ENCODE measurements at regions not wholly inside any gene's neighbourhood (a gene's known extent, or its start where the extent isn't known, plus 50 kb on each side); places are given as distances from the start of the nearest gene placed in this dataset.
"Not testable (repeated sequence)": the region's sequence is repeated elsewhere in the genome, so short reads cannot be mapped to it uniquely, and the experiment has no call there.

- Histone ChIP-seq H3K4me3 (ENCODE audit: low read length) (no peak overlapping the region), H3K27me3 (ENCODE audit: low read depth, low read length) (no peaks in the 10 kb centered on the region), H3K27ac (ENCODE audit: low read length) (no peak overlapping the region), H3K4me1 (ENCODE audit: low read length) (no peaks in the 10 kb centered on the region), H3K79me2 (ENCODE audit: low read length) (no peaks in the 10 kb centered on the region), H3K36me3 (replicated peaks; ENCODE audit: low read depth, low read length) (no peaks in the 10 kb centered on the region), H2AFZ (ENCODE audit: low read depth, low read length) (no peak overlapping the region), H3K9ac (ENCODE audit: low read length) (no peak overlapping the region), H3K9me3 (ENCODE audit: insufficient read depth, low read length) (no peaks in the 10 kb centered on the region), H3K4me2 (ENCODE audit: low read length) (no peak overlapping the region), H4K20me1 (ENCODE audit: insufficient read depth, low read length) (no peaks in the 10 kb centered on the region)
- TF ChIP-seq CTCF (IDR thresholded peaks at IDR 0.05; ENCODE audit: low read depth, low read length): no peak
- TF ChIP-seq EZH2phosphoT487 (IDR thresholded peaks at IDR 0.05; ENCODE audit: low read depth): no peak
Measured at GRCh38 chr12:97647142-97647541, 184.5 kb downstream of the RMST start.

- Histone ChIP-seq H3K27me3 (ENCODE audit: low read depth, low read length) (no peaks in the 10 kb centered on the region), H3K79me2 (ENCODE audit: low read length) (no peaks in the 10 kb centered on the region), H3K4me3 (ENCODE audit: low read length) (no peak overlapping the region), H3K9ac (ENCODE audit: low read length) (no peak overlapping the region), H3K4me2 (ENCODE audit: low read length) (no peak overlapping the region), H3K4me1 (ENCODE audit: low read length) (no peaks in the 10 kb centered on the region), H4K20me1 (ENCODE audit: insufficient read depth, low read length) (no peaks in the 10 kb centered on the region), H2AFZ (ENCODE audit: low read depth, low read length) (no peak overlapping the region), H3K36me3 (replicated peaks; ENCODE audit: low read depth, low read length) (no peaks in the 10 kb centered on the region), H3K27ac (ENCODE audit: low read length) (no peak overlapping the region), H3K9me3 (ENCODE audit: insufficient read depth, low read length) (no peaks in the 10 kb centered on the region)
- TF ChIP-seq EZH2phosphoT487 (IDR thresholded peaks at IDR 0.05; ENCODE audit: low read depth) (no peak), CTCF (IDR thresholded peaks at IDR 0.05; ENCODE audit: low read depth, low read length) (no peak)
Measured at GRCh38 chr12:97650242-97650641, 187.6 kb downstream of the RMST start.

GRCh38 chr12:97656548-97656947, 193.9 kb downstream of the RMST start:
- not testable (repeated sequence) for H3K27me3 ChIP-seq (ENCODE audit: low read depth, low read length); H3K4me1 ChIP-seq (ENCODE audit: low read length); H3K4me3 ChIP-seq (ENCODE audit: low read length); H3K9ac ChIP-seq (ENCODE audit: low read length); H3K79me2 ChIP-seq (ENCODE audit: low read length); H3K27ac ChIP-seq (ENCODE audit: low read length); H2AFZ ChIP-seq (ENCODE audit: low read depth, low read length); H3K4me2 ChIP-seq (ENCODE audit: low read length); H3K36me3 ChIP-seq (replicated peaks; ENCODE audit: low read depth, low read length); H3K9me3 ChIP-seq (ENCODE audit: insufficient read depth, low read length); H4K20me1 ChIP-seq (ENCODE audit: insufficient read depth, low read length)

- TF ChIP-seq EZH2phosphoT487 (IDR thresholded peaks at IDR 0.05; ENCODE audit: low read depth) (no peak), CTCF (IDR thresholded peaks at IDR 0.05; ENCODE audit: low read depth, low read length) (no peak)
- Histone ChIP-seq H4K20me1 (ENCODE audit: insufficient read depth, low read length) (no peaks in the 10 kb centered on the region), H3K27me3 (ENCODE audit: low read depth, low read length) (no peaks in the 10 kb centered on the region), H3K9me3 (ENCODE audit: insufficient read depth, low read length) (no peaks in the 10 kb centered on the region), H3K9ac (ENCODE audit: low read length) (no peak overlapping the region), H3K79me2 (ENCODE audit: low read length) (no peaks in the 10 kb centered on the region), H3K36me3 (replicated peaks; ENCODE audit: low read depth, low read length) (no peaks in the 10 kb centered on the region), H3K4me3 (ENCODE audit: low read length) (no peak overlapping the region), H2AFZ (ENCODE audit: low read depth, low read length) (no peak overlapping the region), H3K4me2 (ENCODE audit: low read length) (no peak overlapping the region), H3K4me1 (ENCODE audit: low read length) (no peaks in the 10 kb centered on the region), H3K27ac (ENCODE audit: low read length) (no peak overlapping the region)
Measured at GRCh38 chr12:97659117-97659880, 196.7 kb downstream of the RMST start.

All from OCI-LY3 (cell line).